HG02763 (cell line): ENCODE measurements at regions not wholly inside any gene's neighbourhood (a gene's known extent, or its start where the extent isn't known, plus 50 kb on each side); places are given as distances from the start of the nearest gene placed in this dataset.

ENCODE experiments used
- ATAC-seq: cut with Tn5 transposase; IDR thresholded peaks from one replicate; pipeline ENCODE4 v1.9.1; 2021; ENCODE audit warnings: mild to moderate bottlenecking, moderate library complexity; ENCODE audit not compliant: unreplicated experiment

DNA sequence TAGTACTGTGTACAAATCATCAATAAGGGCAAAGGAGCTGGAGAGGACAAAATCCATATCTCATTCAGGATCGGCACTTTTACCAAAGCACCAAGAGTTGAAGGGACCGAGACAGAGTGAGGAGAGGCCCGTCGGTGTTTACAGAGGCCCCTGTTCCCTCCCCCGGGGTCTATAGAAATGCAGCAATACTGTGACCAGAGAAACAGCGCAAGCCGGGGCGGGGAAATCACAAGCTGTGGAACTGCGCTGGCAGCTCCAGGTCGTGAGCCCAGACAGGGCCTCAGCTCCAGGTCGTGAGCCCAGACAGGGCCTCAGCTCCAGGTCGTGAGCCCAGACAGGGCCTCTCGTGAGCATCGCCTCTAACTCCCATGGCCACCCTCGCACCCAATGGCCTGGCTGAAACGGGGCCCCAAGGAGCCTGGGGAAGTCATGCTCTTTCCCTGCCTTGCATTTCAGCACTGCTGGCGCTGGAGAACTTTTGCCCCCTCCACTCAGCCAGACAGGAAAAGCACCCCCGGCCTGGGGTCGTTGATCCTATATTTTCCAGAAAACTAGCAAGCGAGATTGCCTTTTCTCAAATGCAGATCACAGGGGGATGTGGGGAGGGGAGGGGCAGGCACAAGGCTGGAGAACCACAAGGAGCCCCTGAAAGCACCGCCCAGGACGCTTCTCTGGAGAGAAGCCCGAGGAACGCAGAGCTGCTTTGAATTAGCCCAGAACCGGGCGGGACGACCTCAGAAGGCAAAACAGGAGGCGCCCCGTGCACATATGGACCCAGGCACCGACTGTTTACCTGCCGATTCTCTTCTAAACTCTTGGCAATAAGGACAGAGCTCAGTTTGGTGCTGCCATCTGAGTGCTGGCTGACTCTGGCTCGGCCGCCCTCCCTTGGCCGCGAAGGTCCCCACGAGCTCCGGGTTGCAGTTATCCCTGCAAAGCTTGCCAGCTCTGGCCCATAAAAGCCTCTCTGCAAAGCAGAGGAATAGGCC lies 223.7 kb downstream of the ACKR3 start:
- no peak for ATAC-seq

DNA sequence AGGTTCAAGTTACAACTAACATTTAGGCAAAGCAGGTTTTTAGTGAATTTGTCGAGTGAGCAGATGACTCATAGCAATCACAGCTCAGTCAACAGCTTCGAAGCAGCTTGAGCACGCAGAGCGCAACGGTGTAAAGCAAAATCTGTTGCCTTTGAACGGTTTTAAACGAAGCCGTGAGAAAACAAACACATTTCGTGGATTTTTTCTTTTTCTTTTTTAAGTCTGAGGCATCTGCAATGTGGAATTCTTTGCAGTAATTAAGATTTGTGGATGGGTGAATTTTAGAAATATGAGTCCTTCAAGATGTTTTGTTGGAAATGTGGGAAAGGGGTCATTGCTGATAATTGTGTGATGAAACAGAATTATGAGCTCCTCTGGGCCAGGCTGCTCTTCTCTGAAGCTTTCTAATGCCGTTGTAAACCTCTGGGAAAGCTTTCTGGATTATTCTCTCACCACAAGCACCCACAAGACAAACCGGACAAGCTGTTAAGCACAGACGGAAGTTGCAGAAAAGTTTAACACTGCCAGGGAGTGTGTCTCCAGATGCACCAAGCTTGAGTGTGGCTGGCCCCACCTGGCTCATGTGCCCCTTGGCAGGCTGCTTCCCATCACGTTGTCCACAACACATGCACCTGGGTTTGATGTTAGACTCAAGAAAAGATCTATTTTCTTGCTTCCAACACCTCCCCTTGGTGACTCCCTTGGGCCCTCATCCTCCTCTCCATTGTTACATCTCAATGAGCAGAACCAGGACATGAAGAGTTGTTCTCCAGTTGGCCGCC lies 224.7 kb downstream of the ACKR3 start:
- ATAC-seq, result no peak

- no peak for ATAC-seq
These were observed 225.7 kb downstream of the ACKR3 start for GRCh38 chr2:236795169-236795860.

- ATAC-seq, result no peak
These were observed 226.2 kb downstream of the ACKR3 start for GRCh38 chr2:236795861-236796219.

GRCh38 chr2:236796236-236796635 lies 226.6 kb downstream of the ACKR3 start:
- no peak for ATAC-seq

GRCh38 chr2:236797411-236797810 lies 227.8 kb downstream of the ACKR3 start:
- ATAC-seq, result no peak

GRCh38 chr2:236798491-236798890 lies 228.9 kb downstream of the ACKR3 start:
- ATAC-seq, result no peak

- no peak for ATAC-seq
These were observed 229.9 kb downstream of the ACKR3 start for GRCh38 chr2:236799391-236800026.

GRCh38 chr2:236802862-236803261 lies 233.2 kb downstream of the ACKR3 start:
- no peak for ATAC-seq

DNA sequence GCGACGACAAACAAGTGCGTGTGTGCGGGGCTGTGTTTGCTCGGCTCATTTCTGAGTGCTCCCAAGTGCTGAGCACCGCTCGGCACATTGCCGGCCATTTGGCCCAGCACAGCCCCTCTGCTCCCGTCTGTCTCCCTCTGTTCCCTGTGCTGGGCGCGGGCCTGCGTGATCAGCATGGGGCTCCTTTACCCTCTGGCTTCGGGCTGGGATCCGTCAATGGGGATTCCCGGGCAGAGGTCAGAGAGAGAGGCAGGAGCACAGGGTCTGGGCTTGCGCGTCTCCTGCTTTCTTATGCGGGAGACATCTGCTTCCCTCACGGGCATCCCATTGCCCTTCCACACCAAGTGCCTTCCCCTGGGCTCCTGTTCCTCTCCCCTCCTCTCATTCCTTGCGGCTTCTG lies 234.0 kb downstream of the ACKR3 start:
- no peak for ATAC-seq

- no peak for ATAC-seq
These were observed 236.3 kb downstream of the ACKR3 start for GRCh38 chr2:236805800-236806531.

DNA sequence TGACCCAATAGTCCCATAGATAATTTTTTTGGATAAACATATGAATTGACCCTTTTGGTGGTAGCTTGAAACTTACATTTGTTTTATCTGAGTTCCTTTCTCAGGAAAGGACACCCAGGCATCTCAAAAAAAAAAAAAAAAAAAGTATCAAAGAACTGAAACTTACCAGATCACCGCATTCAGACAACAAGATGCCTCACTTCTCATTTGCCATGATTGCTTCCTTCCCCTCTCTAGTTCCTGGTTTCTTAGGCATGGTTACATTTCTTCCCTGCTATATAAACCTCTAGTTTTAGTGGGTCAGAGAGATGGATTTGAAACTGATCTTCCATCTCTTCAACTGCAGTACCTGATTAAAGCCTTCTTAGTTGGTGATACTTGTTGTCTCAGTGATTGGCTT lies 240.1 kb downstream of the ACKR3 start:
- no peak for ATAC-seq

DNA sequence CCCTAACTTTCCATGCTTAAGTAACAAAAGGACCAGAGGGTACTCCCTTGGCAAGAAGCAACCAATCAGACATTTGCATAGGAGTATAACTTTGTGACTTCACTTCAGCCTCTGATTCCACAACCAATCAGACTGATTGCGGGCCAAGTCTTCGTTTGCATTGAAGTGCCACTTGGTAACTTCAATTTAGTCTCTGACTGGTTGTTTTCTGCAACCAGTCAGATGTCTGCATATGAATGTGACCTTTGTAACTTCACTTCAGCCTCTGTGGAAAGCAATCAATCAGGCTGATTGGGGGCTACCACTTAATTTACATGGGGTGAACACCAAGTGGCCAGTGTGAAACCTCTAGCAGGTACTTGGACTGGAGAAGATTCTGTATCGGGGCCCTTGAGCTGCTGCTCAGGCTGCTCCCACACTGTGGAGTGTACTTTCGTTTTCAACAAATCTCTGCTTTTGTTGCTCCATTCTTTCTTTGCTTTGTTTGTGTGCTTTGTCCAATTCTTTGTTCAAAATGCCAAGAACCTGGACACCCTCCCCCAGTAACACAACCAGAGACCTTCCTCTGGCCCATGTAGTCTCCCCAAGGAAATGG lies 241.5 kb downstream of the ACKR3 start:
- ATAC-seq, result no peak

- ATAC-seq, result no peak
These were observed 244.1 kb downstream of the ACKR3 start for GRCh38 chr2:236813766-236814165.

DNA sequence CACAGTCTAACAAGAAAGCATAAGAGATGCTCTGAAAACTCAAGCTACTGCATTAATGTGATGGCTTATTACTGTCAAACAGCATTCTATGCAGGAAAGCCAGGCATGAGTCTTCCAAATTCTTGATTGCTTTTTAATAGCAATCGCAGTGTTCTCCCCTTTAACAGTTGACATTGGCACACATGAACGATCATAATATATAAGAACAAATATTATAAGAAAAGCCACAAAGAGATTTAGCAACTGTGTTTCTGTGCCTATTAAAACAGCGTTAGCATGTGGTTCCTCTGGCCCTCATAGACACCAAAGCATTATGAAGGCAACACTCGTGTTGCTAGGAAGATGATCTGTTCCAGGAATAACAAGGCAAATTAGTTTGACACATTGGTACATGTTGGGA lies 245.0 kb downstream of the ACKR3 start:
- ATAC-seq, result no peak

DNA sequence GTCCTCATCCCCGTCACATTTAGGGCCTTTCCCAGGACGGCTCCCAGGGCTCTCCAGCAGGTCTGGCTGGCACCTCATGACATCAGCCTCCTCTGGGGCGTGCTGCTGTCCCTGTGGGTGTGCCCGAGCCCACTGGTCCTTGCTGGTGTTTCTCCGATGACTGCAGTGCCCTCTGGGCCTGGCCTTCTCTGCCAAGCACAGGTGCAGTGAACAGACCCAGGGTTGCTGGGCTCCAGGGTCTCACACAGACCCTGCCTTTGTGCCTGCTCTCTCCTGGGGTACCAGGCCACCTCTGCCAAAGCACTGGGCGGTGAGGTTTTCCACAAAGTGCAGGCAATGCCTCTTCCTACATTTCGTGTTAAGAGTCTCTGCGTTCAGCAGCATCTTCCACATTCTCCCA lies 246.1 kb downstream of the ACKR3 start:
- no peak for ATAC-seq

- no peak for ATAC-seq
These were observed 246.9 kb downstream of the ACKR3 start for GRCh38 chr2:236816197-236817170.

- no peak for ATAC-seq
These were observed 248.8 kb downstream of the ACKR3 start for GRCh38 chr2:236818281-236819045.
